Ascending aorta (tissue), 2 donors: ENCODE measurements at regions not wholly inside any gene's neighbourhood (a gene's known extent, or its start where the extent isn't known, plus 50 kb on each side); places are given as distances from the start of the nearest gene placed in this dataset.
"Not testable (repeated sequence)": the region's sequence is repeated elsewhere in the genome, so short reads cannot be mapped to it uniquely, and the experiment has no call there.

Experiments
- DNase-seq, 2 donors: peaks; one replicate each; pipeline ENCODE4 v3.0.0-alpha.2; 2019; ENCODE audit warnings: low spot score in 2 of 2
- H3K27ac ChIP-seq, 2 donors: fragments of 200-600 bp; sonication (generic); one replicate each; pipeline ENCODE4 v1.5.1; 2016 to 2017; ENCODE audit warnings: mild to moderate bottlenecking in 1 of 2
- H3K27me3 ChIP-seq: fragments of 200-600 bp; sonication (generic); one replicate; pipeline ENCODE4 v1.5.1; 2017
- H3K36me3 ChIP-seq, 2 donors: fragments of 200-600 bp; sonication (generic); one replicate each; pipeline ENCODE4 v1.5.1; 2016
- H3K4me1 ChIP-seq, 2 donors: fragments of 200-600 bp; sonication (generic); one replicate each; pipeline ENCODE4 v1.5.1; 2016 to 2017; ENCODE audit warnings: mild to moderate bottlenecking in 1 of 2
- H3K4me3 ChIP-seq, 2 donors: fragments of 200-600 bp; sonication (generic); one replicate each; pipeline ENCODE4 v1.5.1; 2016 to 2017; ENCODE audit warnings: mild to moderate bottlenecking in 1 of 2
- H3K9me3 ChIP-seq, 2 donors: fragments of 200-600 bp; sonication (generic); one replicate each; pipeline ENCODE4 v1.5.1; 2016
- intact Hi-C: fragments of 100-400 bp; cut with DNase I; formaldehyde crosslinking; loops from one replicate; pipeline ENCODE4 v1.15.1; 2023
- TF ChIP-seq, protein P1 (sequence below), 3 experiments: fragments of 200-600 bp in 2 of 3; fragments of 450-650 bp in 1 of 3; sonication (generic) in 2 of 3; IDR thresholded peaks; one replicate each; pipeline ENCODE4 v1.5.1; 2016 to 2019; ENCODE audit warnings: antibody characterized with exemption in 3 of 3, mild to moderate bottlenecking in 1 of 3, moderate library complexity in 1 of 3

DNA sequence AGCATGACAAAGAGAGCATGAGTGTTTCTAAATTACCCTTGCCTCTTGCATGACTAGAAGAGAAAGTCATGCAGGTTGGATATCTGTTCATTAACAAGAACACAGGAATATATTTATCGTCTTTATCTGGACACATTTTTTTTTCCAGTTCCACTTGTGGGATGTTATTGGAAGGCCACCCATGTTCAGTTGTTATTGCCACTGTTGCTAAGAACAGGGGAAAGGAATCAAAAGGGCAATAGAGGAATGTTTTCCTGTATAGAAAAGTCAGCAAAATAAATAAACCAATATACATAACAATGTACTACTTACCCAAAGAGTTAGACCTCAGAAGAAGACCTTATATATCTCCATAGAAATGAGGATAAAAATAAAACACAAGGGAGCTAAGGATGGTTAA lies 270.1 kb downstream of the QDPR start:
- H3K9me3 ChIP-seq = no peaks in the 10 kb centered on the region
- H3K36me3 ChIP-seq = no peaks in the 10 kb centered on the region
- intact Hi-C loops = no loop called here
- no peak overlapping the region for H3K27ac ChIP-seq
- TF ChIP-seq, protein P1, sequence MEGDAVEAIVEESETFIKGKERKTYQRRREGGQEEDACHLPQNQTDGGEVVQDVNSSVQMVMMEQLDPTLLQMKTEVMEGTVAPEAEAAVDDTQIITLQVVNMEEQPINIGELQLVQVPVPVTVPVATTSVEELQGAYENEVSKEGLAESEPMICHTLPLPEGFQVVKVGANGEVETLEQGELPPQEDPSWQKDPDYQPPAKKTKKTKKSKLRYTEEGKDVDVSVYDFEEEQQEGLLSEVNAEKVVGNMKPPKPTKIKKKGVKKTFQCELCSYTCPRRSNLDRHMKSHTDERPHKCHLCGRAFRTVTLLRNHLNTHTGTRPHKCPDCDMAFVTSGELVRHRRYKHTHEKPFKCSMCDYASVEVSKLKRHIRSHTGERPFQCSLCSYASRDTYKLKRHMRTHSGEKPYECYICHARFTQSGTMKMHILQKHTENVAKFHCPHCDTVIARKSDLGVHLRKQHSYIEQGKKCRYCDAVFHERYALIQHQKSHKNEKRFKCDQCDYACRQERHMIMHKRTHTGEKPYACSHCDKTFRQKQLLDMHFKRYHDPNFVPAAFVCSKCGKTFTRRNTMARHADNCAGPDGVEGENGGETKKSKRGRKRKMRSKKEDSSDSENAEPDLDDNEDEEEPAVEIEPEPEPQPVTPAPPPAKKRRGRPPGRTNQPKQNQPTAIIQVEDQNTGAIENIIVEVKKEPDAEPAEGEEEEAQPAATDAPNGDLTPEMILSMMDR (IDR thresholded peaks at IDR 0.05) = no peak
- DNase-seq = no peak
- no peak overlapping the region for H3K4me3 ChIP-seq
- H3K4me1 ChIP-seq = no peaks in the 10 kb centered on the region
- H3K27me3 ChIP-seq = no peaks in the 10 kb centered on the region

DNA sequence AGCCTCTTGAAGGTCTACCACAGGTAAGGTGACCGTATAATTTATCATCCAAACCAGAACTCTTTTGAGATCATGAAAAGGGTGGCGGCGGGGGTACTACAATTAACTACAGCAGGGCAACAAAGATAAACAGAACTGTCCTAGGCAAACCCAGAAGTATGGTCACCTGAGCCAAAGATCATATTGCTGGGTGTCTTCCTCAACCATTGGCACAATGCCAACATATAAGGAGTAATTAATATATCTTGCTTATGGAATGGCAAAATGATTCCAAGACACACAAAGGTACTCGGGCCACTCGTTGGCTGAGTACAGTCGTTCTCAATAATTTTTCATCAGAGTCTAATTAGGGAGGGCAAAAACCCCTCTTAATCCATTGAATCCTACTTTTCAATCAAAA lies 273.3 kb downstream of the QDPR start:
- Histone ChIP-seq H3K4me1 (no peaks in the 10 kb centered on the region), H3K9me3 (no peaks in the 10 kb centered on the region), H3K27me3 (no peaks in the 10 kb centered on the region), H3K4me3 (no peak overlapping the region), H3K36me3 (no peaks in the 10 kb centered on the region), H3K27ac (no peak overlapping the region)
- intact Hi-C loops = no loop called here
- TF ChIP-seq, protein P1 (IDR thresholded peaks at IDR 0.05) = no peak
- DNase-seq = no peak

DNA sequence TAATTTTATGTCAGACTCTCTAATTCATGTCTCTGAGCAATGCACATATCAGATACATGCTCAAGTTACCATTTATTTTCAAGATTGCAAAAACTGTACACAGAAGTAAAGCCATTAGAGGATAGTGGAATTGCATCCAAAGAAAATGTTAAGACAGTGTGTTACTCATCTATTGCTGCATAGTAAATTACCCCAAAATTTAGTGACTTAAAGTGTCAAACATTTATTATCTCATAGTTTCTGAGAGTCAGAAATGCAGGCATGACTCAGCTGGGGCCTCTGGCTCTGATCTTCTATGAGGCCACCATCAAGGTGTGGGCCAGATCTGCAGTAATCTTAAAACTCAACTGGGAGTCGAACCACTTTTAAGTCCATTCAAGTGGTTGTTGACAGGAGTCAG lies 275.2 kb downstream of the QDPR start:
- Histone ChIP-seq H3K9me3 (no peaks in the 10 kb centered on the region), H3K4me3 (no peak overlapping the region), H3K36me3 (no peaks in the 10 kb centered on the region), H3K27ac (no peak overlapping the region), H3K4me1 (peaks cover 0 to 10% of the 10 kb centered on the region in 2 donors), H3K27me3 (no peaks in the 10 kb centered on the region)
- TF ChIP-seq, protein P1 (IDR thresholded peaks at IDR 0.05) = no peak
- DNase-seq = no peak
- intact Hi-C loops = no loop called here

DNA sequence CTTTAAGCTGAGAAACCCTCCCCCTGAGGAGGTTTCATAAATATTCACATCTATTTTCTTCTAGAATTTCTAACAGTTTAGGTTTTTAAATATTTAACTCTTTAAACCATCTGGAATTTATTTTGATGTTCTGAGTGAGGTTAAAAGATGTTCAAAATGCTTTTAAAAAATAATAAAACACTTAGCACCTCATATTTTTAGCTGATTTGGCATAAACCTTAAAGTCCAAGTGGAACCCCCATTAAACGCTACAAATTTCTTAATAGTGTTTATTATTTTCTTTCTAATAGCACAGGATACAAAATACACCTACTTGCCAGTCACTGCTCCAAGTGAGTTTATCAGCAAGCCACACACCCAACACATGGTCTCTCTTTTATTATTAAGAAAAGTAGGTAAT lies 277.2 kb downstream of the QDPR start:
- no peaks in the 10 kb centered on the region for H3K9me3 ChIP-seq
- TF ChIP-seq, protein P1 (IDR thresholded peaks at IDR 0.05) = no peak
- no peaks in the 10 kb centered on the region for H3K36me3 ChIP-seq
- H3K4me3 ChIP-seq = no peak overlapping the region
- DNase-seq = no peak
- peaks cover 0 to 10% of the 10 kb centered on the region in 2 donors for H3K4me1 ChIP-seq
- H3K27ac ChIP-seq = no peak overlapping the region
- no peaks in the 10 kb centered on the region for H3K27me3 ChIP-seq
- intact Hi-C loops = no loop called here

DNA sequence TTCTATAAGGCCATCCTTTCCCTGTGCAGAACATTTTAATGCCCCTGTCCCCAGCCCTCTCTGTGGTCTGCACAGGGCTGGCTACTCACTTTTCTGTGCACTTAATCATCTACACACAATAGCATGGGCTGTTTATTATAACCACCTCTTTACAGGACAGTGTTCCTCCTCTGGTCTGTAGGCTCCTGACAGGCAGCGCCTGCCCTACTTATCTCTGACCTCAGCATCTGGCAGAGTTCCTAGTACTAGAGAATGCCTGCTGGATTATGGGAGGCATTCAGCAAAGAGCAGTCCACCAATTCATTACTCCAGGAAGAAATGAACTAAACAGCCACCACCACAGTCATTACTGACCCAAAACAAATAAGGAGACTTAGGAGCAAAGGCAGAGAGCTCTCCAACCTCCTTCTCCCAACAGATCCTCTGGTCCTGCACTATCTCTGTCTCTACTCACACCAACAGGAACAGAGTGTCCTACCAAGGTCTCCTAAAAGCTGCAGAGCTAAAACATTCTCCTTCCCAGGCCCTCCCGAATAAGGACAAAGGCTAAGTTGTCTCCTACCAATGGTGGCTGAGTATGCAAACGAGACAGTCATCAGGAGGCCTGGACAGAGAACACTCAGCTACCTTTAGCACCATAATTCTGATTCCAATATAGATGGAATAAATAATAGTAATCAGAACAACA lies 279.2 kb downstream of the QDPR start:
- peak overlapping the region; percentile 32 to 61 for H3K27ac ChIP-seq
- H3K9me3 ChIP-seq = no peaks in the 10 kb centered on the region
- no peak overlapping the region for H3K4me3 ChIP-seq
- no peaks in the 10 kb centered on the region for H3K27me3 ChIP-seq
- DNase-seq = peak in 1 of 2 donors; percentile 67
- H3K36me3 ChIP-seq = no peaks in the 10 kb centered on the region
- peaks cover 0 to 10% of the 10 kb centered on the region in 2 donors for H3K4me1 ChIP-seq
- intact Hi-C loops = no loop called here
- TF ChIP-seq, protein P1 (IDR thresholded peaks at IDR 0.05) = no peak

DNA sequence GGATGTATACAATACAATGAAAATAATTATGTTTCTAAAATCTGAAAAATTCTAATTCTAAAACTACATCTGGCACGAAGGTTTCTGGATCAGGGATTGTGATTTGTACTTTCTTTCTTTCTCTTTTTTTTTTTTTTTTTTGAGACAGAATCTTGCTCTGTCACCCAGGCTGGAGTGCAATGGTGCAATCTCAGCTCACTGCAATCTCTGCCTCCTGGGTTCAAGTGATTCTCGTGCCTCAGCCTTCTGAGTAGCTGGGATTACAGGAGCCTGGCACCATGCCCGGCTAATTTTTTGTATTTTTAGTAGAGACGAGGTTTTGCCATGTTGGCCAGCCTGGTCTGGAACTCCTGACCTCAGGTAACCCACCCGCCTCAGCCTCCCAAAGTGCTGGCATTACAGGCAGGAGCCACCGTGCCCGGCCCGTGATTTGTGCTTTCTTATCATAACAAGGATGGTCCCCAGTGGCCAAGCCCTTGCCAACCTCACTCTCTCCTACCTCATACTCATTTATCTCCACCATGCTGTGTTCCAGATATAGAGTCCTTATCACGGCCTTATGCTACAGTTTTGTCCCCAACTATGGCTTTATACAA lies 279.9 kb downstream of the QDPR start:
- H3K4me3 ChIP-seq, H3K9me3 ChIP-seq, H3K27me3 ChIP-seq, H3K4me1 ChIP-seq, H3K36me3 ChIP-seq, intact Hi-C loops: not testable (repeated sequence)
- peak in 1 of 2 donors; percentile 68 for DNase-seq
- peak overlapping the region; percentile 32 to 61 for H3K27ac ChIP-seq
